ENCODE measurements at regions not wholly inside any gene's neighbourhood (a gene's known extent, or its start where the extent isn't known, plus 50 kb on each side); places are given as distances from the start of the nearest gene placed in this dataset.

DNA sequence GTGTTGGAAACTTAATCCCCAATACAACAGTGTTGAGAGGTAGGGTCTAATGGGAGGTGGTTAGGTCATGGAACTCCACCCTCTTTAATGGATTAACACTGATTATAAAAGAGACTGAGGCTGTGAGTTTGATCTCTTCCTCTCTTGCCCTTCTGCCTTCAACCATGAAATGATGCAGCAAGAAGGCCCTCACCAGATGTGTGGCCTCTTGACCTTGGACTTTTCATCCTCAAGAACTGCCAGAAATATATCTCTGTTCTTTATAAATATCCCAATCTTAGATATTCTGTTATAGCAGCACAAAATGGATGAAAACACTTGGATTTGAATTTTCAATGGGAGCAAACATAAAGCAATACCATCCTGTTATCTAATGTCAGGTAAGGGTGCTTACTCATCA is 67.6 kb downstream of the NMUR2 start:
- no peak for DNase-seq (ENCODE audit: low read depth, low spot score)

DNA sequence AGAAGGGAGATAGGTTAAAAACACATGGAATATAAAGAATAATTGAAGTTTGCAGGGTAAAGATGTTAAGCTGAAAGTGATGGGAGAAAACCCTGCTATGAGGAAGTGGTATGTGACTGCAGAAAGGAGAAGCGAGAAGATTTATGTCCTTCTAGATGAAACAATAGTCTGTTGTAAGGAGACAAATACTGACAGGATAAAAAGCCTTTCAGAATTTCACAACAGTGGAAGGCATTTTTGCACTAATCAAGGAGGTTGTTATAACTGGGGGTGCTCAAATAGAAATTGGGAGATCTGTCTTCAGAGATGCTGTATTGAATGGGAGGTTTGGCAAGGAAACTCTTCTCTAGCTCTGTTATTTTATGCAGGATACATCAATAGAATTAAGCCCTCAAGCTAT is 69.6 kb downstream of the NMUR2 start:
- DNase-seq (ENCODE audit: low read depth, low spot score), result no peak

DNA sequence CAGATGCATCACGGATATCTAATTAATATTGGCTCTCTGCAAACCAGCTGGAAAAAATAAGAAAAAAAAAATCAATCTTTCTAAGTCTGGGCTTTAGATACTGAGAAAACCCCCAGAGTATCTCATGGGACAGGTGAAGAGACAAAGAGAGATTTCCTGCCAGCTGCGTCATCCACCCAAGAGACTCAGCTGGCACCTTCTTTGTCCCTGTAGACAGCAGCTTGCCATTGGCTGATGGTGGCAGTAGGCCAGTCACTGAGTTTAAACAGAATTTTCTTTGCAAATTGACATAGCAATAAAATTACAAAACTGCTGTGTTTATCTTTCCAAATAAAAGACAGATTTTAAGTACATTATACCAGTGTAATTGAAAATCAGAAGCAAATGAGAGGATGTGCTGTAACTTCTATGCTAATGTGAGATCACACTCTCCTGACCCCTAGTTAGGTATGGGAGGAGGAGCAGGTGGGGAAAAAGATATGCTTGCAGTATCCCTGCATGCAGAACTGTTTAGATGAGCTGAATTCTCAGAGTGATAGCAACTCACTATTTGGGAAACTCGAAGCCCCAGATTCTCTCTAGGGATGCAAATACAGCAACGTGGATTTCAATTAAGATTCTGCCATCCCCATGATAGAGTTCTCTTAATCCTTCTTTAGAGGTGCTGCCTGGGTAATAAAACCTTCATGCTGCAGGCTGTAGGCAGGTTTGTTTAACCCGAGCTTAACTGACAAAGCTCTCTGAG is 72.2 kb downstream of the NMUR2 start:
- no peak for DNase-seq (ENCODE audit: low read depth, low spot score)

DNA sequence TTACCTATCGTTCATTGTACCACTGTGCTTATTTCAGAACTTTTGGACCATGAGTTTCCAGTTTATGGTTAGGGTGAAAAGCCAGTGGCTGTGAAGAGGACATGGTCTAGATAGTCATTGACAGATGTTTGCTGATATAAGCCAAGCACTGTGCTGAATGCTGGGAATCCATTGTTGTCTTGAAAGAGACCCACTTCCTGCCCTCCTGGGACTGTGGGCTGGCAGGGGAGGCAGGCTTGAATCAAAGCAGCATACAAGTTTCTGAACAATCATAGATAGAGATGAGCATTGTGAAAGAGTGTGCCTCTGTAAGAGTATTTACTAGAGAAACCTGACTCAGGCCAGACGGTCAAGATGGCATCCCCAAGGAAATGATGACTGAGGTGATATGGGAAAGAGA is 73.4 kb downstream of the NMUR2 start:
- no peak for DNase-seq (ENCODE audit: low read depth, low spot score)

DNA sequence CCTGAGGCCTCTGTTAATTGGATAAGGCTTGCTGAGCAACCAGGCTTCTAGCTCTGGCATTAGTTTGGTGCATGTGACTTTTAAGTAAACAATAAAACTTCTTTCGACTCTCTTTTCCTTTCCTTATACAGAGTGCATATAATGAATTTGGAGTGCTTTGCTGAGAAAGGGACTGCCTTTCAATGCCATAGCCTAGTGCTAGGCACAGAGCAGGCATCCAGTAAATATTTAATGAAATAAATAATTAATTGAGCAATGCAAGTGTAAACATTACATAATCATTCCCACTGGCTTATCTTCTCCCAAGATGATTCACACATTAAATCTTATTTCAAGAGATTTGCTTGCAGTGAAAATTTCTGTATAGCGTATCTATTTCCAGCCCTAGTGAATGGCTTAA is 74.1 kb downstream of the NMUR2 start:
- no peak for DNase-seq (ENCODE audit: low read depth, low spot score)

DNA sequence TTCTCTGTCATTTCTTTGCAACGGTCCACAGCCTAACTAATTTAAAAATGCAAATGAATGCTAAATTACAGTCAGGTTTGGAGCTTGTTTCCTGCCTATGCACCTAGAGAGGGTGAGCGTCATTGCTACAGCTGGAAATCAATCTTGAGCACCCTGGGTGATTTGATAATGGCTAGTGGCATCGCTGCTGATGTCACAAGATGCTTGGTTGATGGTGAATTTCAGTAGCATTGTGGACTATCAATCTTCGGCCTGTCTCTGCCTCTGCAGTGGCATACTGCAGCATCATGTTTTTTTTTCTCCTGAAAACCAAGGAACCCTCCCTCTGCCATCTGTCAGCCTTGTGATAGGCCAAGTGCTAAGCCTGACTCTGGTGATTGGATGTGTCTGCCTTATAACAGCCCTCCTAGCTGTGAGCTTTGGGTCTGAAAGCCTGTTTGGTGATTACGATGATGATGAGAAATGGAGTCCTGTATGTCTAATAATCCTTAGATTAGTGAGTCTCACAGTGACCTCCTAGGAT is 75.3 kb downstream of the NMUR2 start:
- no peak for DNase-seq (ENCODE audit: low read depth, low spot score)

DNA sequence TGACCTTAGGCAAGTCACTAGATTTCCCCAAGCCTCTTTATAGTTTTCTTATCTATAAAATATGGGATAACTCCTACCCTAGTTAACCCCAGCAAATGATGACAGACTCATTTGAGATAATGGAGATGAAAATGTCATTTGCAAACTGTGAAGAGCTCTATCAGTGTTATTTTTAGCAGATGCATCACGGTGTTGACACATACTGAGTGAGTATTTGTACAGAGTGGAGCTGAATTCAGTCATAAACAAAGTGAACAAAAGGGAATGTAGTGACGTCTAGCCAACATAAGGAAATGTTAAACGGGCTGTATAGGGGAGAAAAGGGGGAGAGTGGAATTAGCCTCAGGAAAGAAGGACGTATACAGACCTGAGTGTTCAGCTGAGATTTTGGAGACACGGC is 75.9 kb downstream of the NMUR2 start:
- no peak for DNase-seq (ENCODE audit: low read depth, low spot score)

DNA sequence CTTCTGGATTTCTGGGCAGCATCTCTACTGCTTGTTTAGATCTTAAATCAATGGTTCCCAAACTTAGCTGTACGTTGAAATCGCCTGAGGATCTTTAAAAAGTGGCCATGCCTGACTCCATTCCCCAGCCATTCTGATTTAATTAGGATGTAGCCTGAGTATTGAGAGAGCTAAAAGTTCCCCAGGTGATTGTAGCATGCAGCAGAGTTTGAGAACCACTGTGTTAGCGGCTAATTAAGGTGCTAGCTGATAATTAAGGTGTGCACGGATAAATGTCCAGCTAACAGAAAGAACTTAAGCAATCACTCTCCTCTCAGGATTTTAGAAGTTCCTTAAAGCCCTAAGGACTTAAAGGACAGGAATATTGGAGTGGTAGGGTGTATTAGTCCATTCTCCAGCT is 89.1 kb downstream of the NMUR2 start:
- no peak for DNase-seq (ENCODE audit: low read depth, low spot score)

DNA sequence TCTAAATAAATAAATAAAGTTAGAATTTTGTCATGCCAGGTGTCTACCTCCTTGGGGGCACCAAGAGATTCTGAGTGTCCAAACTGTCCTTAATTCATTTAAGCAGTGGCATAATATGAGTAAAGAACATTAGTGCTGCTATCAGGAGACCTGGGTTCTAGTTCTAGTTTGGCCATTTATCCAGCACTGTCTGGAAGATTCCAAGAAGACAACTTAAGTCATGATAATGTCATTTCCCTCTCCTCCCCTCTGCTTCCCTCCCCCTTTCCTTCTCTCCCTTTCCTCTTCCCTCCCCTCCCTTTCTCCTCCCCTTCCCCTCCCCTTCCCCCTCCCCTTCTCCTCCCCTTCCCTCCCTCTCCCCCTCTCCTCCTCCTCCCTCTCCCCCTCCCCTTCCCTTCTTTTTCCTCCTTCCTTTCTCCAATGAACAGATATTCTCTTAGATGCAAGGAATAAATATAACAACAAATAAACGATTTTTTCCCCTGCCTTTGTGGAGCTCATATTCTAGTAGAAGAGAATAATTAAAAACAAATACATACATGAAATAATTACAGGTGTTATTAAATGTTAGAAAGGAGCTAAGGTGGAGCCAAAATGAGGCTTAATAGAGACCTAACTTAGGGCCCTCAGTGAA is 90.8 kb downstream of the NMUR2 start:
- DNase-seq (ENCODE audit: low read depth, low spot score), result no peak

DNA sequence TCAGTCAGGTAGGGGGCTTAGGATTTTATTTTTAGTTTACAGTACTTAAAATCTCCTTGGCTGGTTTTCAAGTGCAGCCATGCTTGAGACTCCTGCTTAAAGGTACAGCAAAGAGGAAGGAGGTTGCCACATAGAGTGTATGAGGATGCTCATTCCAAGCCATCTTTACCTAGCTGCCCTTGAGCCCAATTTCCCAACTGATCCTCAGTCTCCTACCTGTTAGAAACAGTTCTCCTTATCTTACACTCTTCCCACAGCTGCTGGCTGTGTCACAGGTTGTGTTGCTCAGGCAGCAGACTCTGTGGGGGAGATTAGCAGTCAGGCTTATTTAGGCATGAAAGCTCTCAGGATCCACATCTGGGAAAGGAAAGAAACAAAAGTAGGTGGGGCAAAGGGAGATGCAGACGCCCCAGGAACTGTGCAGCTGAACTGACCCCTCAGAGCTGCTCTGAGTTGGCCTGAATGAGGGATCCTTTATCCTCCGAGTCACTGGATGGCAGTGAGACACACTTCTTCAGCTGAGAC is 95.1 kb downstream of the NMUR2 start:
- DNase-seq (ENCODE audit: low read depth, low spot score), result no peak

DNA sequence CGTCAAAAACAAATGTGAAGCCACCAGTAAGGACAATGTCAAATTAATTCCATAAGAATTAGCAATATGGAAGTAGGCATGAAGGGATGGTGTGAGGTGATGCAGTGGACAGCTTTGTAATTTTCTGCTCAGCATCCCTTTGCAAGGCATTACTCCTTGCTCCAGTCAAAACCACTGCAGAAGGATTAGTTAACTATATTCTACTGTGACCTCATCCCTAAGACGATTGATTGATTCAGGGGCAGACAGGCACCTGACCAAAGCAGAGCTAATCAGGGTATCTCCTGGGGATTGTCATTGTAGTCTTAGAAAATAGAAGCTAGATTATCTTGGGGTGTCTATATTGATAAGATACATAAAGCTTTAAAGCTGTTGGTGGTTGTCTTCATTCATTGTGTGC is 98.7 kb downstream of the NMUR2 start:
- no peak for DNase-seq (ENCODE audit: low read depth, low spot score)

DNA sequence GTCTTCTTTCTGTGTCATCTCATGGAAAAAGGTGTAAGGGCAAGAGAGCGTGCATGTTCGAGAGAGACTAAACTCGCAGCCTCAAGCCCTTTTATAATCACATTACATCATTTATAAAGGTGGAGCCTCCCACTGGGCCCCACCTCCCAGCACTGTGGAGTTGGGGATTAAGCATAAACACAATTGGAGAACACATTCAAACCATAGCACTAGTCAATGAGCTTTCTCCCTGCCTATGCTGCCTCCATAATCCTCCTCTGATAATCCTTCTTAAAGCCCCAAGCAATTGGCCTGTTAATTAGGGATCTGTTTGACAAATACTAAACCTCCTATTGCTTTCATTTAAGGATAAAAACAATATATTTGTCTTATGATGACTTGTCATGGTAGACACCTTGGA is 99.6 kb downstream of the NMUR2 start:
- DNase-seq (ENCODE audit: low read depth, low spot score), result no peak

DNA sequence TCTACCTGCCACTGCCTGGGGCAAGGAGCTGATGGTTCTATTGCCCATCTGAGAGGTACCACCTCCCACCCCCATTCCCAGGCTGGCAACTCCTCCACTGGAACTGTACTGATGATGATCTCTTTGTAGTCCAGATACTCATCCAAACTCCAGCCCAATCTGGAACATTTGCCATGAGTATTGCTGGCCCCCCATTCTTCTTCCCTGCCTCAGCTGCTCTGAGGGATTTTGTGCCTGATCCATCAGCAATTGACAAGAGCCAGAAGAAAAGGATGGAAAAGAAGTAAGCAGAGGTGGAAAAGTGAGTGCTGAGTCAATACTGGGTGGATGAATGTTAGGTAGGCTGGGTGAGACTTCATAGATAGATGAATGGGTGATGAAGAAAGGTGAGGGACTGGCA is 101.2 kb downstream of the NMUR2 start:
- DNase-seq (ENCODE audit: low read depth, low spot score), result no peak

DNA sequence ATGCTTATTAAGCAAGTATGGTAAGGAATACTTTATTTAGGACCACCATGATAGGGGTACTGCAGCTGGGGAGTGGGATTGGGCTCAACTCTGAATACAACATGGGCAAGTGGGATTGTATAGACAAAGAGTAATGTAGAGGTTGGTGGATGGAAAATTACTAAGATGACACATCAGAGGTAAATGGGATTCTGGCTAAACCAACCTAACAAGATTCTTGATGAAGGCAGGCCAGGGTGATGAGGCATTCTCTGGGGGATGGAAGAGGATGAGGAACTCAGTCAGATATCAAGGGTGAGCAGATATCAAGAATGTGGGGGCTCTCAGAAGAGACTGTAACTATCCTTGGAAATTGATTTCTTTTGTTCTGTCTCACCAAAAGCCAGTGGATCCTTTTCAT is 107.2 kb downstream of the NMUR2 start:
- no peak for DNase-seq (ENCODE audit: low read depth, low spot score)

DNA sequence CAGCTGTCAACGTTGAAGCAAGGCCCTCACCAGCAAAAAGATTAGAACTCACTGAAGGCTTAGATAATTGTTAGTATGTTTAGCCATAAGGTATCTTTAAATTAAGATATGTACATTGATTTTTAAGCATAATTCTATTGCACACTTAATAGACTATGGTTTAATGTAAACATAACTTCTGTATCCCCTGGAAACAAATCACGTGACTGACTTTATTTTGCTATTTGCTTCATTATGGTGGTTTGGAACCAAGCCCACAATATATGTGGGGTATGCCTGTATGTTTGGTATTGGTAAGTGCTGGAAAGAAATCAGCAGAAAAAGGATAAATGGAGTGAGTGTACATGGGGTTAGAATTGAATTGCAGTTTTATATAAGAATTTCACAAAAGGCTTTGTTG is 111.9 kb downstream of the NMUR2 start:
- DNase-seq (ENCODE audit: low read depth, low spot score), result no peak

DNA sequence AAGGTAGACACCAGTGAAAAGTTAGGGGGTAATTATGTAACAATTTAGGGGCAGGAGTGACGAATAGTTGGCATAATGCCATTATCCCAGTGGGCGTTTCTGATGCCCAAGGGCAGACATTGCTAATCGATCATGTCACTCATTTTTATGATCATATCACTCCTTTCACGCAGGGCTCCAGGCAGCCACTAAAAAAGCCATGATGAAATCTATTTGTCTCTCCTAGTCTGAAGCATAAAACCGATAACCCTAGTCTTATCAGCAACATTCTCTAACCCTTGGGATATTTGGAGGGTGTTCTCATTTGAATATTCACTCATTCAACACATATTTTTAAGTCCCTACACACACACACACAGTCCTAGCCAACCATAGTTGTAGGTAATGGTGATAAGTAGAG is 114.9 kb downstream of the NMUR2 start:
- DNase-seq (ENCODE audit: low read depth, low spot score), result no peak

DNA sequence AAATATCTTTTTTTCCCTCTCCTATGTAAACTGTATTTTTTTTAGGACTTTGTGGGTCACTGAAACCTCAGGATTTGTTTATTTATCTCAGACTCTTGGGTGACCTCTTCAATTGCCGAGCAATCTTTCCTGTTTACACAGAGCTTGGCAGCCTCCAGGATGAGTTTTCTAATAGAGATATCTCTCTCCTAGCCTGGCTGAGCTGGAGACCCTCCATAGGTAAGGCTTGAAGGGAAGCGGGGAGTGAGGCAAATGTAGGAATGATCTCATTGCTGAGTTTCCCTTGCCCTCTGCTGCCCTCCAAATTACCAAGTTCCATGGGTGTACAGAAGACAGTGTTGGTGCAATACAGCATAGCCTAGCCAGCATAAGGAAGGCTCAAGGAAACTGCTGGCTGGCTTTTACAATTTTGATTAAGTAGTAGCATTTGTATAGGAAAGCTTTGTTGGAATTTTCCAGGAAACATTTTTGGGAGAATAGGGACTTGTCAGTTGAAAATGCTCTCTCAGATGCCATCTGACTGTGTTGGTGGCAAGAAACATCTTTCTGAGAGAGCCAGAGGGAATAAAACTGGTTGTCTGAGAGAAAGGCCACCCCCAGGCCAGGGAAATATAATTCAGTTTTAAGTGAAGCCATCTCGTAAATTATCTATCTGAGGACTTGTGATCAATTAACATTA is 116.0 kb downstream of the NMUR2 start:
- no peak for DNase-seq (ENCODE audit: low read depth, low spot score)

DNA sequence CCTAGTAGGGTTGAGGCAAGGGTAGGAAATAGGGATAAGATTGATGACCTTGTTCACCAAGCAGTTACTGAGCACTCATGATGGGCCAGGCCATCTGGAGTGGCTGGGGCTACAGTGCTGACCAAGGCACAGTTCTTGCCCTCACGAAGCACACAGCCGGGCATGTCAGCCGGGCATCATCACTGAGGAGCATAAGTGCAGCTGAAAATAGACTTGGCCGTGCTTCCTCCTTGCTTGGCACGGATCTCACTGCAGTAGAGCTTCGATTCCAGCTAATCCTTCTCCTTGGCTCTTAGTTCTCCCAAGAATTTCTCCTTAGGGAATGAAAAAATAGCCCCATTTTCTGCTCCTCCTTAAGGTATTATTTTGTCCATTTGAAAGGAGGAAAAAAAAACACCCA is 116.6 kb downstream of the NMUR2 start:
- no peak for DNase-seq (ENCODE audit: low read depth, low spot score)

DNA sequence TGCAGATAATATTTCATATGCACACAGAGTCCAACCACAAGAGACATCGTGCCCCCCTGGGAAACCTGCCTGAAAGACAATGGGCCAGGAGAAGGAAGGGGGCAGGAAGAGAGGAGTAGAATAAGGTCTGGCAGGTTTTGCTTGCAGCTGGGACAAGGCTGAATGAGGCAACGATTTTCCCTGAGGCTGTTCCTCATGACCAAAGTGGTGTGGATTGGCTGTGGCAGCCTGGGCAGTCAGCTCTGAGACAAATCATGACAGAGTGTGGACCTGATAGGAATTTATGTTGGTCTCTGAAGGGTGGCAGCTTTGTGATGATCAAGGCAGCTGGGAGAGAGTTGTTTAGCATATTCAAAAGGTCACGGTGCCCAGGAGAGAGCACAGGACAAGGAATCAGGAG is 119.3 kb downstream of the NMUR2 start:
- no peak for DNase-seq (ENCODE audit: low read depth, low spot score)

DNA sequence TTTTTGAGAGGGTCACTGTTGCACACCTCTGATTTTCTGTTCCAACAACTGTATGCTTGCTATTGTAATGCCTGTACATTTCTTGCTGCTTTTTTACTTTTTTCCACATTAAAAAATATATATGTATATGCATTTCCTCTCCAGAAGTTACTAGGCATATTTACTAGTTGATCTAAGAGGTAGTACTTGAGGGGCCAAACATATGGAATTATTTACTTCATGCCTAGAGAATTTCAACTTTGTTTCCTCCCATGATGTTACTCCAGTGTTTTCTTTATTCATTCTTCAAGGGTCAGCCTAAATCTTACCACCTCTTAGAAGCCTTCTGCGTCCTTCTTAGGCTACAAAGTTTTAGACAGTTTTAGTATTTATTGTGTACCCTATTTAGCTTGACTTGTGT is 122.7 kb downstream of the NMUR2 start:
- DNase-seq (ENCODE audit: low read depth, low spot score), result no peak

DNA sequence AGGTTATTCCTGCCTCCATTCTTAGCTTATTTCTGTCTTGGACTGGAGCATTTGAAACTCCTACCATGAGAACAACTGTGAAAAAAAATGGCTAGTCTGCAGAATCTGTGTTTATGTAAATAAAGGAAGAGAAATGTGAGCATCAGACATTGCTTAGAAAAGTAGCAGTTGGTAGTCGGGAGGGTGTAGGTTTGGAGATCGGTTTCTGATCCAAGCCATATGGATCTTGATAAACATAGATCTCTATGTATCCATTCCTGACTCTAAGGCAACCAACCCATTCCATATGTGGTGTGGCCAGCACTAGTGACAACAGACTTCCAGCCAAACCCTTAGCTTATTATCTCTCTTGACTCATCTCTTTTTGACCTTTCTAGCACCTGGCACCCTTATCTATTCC is 127.1 kb downstream of the NMUR2 start:
- no peak for DNase-seq (ENCODE audit: low read depth, low spot score)

DNA sequence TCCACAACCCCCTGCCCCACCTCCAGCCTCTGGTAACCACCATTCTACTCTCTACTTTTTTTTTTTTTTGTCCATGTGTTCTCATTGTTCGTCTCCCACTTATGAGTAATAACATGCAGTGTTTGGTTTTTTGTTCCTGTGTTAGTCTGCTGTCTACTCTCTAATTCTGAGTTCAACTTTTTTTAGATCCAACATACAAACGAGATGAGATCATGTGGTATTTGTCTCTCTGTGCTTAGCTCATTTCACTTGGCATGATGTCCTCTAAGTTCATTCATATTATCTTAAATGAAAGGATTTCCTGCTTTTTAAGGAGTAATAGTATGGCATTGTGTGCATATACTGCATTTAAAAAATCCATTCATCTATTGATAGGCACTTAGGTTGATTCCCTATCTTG is 130.9 kb downstream of the NMUR2 start:
- DNase-seq (ENCODE audit: low read depth, low spot score), result no peak

DNA sequence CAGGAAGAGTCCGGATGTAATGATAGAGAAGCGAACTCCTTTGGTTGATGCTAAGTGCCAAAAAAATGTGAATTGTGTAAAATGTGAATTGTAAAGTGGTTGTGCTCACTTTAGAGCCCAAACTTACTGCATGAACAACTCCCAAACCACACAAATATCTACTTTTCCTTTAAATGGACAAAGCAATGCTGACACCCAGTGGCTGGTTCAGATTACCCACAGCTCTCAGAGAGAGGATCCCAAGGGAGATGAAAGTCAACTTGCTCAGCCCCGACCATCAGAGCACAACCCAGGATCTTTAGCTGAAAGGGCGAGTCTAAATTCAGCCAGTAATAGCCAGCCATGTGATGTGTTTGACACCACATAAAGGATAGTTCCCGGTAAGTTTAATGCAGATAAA is 133.7 kb downstream of the NMUR2 start:
- DNase-seq (ENCODE audit: low read depth, low spot score), result no peak
